NCI-H2196 (cell line): ENCODE measurements at regions not wholly inside any gene's neighbourhood (a gene's known extent, or its start where the extent isn't known, plus 50 kb on each side); places are given as distances from the start of the nearest gene placed in this dataset.

ENCODE experiments used
- DNase-seq: peaks from one replicate; lab custom pipeline; 2025; ENCODE audit not compliant: unreplicated experiment; lab: John Stamatoyannopoulos, UW

DNA sequence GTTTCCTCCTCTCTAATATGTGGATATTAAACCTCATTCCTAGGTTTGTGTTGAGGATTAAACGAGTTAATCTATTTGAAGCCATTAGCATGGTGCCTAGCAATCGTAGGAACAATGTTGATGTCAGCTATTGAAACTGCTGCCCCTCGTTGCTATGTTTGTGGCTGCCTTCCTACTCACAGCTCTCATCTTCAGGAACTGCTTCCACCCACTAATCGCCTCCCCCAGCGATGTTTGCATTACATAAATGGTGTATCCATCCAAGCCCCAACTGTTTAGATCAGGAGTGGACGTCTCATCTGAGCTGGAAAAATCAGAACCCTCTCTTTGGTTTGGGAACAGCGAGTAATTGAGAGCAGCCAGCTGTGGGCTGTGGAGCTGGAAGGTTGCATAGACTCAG, 416.6 kb downstream of the ARHGEF28 start:
- DNase-seq = no peak

DNA sequence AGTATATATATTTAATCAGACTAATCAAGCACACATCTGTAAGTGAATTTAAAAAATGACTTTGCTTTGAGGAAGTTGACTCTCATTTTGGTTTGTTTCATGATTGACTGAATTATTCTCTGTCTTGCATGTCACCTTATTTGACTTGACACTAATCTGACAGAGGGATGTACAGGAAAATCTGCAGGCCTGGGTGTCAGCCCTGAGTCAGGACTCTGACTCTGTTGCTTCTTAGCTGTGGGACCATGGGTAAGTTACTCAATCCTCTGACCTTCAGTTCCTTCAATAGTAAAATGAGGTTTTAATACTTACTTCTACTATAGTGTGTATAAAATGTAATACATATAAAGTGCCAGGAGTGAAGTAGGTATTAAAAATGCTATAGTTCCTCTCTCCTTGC, 415.9 kb downstream of the ARHGEF28 start:
- DNase-seq = no peak

DNA sequence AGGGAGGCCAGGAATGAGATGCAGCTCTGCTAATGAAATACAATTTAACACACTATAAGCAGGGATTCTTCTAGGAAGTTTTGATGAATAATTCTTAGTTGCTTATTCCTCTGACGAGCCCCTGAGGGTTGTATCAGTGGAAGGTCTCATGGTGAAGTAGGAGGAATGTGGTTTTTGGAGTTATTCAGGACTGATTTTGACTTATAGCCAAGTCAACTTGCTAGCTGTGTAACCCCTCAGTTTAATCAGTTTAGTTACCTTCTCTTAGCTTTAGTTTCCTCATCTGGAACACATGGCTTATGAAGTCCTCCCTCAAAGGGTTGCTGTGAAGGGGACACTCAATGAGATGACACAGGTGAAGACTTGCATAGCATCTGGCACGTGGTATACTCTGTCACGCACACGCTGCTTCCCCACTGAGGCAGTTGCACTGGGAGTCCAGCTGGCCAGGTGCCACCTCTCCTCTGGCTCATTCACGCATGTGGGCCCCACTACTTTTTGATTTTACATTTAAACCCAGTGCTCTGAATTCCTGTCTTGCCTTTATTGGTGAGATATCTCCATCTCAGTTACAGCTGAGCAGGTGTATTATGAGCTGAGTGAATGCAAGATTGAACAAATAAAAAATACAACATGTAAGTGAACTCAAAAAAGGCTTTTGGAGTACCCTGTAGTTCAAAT, 415.0 kb downstream of the ARHGEF28 start:
- peak; percentile 21 for DNase-seq

DNA sequence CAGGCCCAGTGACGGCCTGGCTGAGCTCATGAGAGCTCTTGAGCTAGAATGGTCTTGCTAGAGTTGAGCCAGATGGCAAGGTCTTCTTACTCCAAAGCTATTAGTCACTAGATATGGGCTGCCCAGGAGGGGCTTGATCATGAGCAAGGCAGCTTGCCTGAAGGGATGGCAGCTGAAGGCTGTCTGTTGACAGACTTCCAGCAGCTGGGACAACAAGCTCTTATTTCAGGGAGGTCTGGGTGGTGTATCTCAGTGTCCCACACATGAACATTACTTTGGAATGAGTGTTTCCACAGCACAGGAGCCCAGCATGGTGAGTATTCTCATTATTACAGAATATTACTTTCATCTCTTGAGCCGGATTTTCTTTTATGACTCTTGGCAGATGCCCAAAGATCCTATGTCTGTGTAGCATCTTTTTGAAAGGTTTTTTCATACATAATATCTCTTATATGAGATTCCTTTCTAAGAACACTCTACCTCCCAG, 414.1 kb downstream of the ARHGEF28 start:
- peak; percentile 53 for DNase-seq

DNA sequence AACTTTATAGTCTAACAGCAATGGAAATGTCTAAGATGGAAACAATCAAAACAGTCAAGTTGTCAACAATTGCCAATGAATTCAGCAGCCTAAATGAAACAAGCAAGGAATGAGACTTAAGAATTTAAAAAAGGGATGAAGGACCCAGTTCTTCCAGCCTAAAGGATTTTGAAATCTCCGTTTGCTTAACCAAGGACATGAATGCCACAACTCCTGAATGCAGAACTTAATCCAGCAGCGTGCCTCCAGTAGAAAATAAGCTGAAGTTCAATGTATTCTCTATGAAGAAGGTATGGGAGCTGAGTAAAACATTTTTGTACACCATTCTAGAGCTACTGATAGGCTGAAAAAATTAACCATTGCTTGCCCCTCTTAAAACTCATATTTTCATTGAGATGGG, 411.3 kb downstream of the ARHGEF28 start:
- DNase-seq = no peak

DNA sequence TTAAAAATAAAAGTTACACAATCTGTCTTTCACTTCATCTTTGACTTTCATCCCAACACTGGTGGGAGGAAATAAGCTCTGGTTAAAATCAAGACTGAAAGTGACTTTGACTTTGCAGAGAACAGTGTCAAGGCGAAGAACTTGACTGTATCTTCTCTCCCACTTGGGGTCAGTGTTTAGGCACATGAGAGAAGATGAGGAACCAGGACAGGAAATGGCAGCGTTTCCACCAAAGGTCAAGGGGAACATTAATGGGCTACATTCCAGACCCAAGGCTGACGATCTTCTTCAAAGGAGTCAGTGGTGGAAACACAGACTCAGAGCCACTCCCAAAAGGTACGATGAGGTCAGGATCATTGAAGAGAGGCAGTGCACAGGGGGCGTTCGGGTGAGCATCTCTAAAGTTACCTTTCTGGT, 409.5 kb downstream of the ARHGEF28 start:
- peak; percentile 26 for DNase-seq

DNA sequence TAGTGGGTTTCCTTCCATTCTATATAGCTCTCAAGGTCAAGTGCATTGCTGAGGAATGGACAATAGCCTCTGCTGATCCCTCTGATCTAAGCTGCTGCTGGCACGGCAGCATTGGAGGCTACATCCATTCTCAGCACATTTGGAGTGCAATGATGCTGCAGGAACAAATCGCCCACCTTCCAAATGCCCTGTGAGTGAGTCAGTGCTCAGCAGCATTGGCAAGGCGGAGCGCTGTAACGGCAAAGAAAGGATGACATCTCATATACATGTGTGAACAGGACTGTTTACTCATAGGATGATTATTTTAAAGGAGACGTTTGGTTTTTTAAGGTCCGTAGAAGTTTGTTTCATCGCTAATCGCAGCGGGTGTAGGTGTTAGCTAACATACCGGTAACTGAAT, 408.7 kb downstream of the ARHGEF28 start:
- no peak for DNase-seq

DNA sequence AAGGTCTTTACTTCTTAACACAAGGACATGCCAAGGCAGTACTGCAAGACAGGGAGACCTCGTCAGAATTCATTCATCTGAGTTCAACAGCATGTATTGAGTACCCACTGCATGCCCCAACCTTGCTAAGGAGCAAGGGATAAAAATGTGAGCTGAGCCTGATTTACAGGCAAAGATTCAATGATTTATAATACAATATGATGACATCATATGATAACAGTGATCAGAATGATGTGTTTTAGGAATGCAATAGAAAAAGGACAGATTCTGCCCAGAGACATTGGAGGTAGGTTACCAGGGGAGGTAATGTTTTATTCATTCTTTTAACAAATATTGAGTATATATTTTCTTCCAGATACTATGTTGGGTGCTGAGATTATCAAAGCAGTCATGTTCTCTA, 406.6 kb downstream of the ARHGEF28 start:
- no peak for DNase-seq

DNA sequence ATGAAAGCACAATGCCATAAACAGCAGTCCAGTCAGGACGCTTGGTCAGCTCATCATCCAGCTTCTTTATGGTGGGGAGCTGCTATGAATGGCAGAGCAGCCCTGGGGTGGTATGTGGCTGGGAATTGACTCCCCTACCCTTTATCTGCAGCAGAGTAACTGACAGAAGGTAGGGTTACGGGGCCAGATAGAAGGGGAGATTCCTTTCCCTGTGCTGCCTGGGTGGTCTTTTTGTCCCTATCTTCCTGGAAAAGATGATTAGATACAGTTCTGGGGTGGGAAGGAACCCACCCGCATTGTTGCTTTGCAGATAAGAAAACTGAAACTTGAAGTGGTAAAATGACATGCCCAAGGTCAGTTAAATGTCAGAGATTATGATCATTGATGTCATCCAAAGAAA, 405.5 kb downstream of the ARHGEF28 start:
- no peak for DNase-seq

DNA sequence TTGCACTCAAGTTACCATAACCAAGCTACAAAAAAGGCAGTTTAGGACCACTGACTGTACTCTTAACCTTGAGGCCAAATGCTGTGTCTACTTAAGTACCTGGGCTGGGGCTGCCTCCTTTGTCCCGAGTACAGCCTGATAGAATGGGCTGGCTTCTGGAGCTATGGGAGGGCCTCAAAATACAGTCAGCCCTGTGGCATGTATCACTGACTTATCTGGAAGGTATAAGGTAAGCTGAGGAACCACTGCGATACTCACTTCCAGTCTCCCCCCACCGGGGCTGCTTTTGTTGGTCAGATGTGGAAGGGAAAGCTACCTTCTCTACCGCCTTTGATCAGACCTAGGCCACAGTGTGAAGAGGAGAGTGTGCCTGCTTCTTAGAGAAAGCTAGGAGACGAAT, 404.8 kb downstream of the ARHGEF28 start:
- DNase-seq = no peak

DNA sequence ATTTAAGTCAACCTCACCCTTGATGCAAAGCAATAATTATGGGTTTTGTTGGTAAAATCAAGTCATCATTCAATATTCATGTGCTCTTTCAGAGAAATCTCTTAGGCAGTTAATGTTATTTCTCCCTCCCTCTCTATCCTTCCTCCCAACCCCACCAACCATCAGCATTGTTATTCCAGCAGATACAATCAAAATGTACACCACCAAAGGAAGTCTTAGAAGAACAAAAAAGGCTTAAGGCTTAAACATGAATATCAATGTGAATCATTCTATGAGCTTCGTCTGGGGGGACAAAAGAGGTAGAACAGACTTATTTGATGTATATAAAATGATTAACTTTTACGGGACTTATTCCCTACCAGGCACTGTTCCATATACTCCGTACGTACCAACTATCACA, 404.4 kb downstream of the ARHGEF28 start:
- DNase-seq = no peak

DNA sequence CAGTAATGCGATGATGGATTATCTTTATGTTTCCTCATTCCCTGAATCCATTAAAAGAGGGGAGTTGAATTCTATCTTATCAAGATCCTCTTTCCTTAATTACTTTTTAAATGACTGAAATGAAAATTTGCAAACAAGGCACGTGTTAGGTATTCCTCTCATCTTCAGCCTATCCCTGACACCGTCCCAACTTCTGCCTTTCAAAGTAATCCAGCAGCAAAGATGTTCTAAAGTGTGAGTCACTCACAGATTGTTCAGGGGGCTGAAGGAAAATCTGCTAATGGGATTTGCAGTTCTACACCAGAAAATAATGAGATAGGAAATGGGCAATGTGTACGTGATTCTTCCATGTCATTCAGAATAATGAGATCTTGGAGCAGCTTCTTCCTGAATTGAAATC, 403.0 kb downstream of the ARHGEF28 start:
- no peak for DNase-seq

DNA sequence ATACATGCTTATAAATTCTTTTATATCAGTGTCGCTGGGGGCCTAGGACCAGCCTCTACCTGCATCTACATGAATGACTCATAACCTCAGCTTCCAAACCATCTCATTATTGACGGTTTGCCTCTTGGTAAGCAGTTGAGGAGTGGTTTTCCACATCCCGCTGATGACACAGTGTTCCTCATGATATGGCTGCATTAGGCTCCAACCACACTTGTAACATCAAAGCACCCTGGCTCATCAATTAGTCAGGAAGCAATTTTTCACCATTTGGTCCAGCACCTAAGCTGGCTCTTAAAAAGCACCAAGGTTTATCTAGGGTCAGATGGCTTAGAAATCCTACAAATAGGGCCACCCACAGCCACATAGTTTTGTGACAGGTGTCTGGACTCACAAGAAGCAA, 402.4 kb downstream of the ARHGEF28 start:
- no peak for DNase-seq

DNA sequence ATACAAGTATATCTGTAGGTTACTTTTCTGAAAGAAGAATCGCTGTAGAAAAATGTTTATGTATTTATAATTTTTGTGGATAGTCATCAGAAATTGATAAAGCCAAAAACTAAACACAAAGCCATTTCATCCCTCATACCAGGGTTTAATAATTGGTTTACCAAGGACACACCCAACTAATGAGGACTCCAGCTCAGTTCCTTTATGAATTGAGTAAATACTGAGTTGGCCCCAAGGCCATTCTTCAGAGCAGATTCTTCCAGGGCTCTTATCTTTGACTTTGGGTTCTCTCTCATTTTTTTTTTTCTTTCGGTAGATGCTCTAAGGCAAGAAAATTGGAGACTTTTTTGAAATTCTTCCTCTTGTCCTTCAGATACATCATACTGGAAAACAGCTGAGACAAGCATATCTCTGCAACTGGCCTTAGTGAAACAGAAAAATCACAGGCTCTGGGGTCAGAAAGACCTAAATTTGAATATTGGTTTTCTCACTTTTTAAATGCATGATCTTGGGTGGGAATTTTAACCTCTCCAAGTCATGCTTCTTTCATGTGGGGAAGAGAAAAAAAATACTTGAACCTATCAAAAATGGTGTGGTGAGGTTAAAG, 401.8 kb downstream of the ARHGEF28 start:
- no peak for DNase-seq

DNA sequence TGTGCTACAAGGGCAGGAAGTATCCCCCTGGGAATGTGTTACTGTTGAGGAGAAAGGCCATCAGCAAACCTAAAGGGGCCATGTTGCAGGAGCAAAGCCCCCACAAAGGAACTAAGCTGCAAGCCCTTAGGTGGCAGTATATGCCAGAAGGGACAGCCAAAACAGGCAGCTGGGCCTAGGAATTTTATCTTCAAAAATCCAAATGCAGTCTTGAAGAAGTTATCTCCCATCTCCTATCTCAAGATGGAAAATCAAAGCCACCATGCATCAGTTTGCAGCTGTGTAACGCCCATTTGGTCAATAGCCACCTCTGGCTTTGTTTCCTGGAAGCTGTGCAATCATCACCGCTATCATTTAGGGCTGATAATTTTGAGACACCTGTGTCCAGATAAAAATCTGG, 400.3 kb downstream of the ARHGEF28 start:
- DNase-seq = no peak

DNA sequence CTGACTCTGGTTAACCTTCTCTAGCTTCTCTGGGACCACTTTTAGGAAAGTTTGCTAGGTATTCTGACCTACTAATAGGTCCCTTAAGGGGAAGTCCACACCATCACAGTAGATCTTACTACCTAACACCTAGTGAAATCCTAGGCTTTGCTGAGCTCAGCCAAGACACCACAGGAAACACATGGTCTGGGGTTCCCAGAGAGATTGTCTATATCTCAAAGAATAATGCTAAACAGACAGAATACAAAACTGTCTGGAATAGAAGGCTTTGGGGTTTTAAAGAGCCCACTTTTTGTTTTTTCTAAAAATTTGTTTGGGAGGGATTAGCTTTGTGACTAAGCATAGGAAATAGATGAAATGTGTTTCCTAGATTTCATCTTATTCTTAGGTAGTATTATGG, 395.1 kb downstream of the ARHGEF28 start:
- DNase-seq = no peak

DNA sequence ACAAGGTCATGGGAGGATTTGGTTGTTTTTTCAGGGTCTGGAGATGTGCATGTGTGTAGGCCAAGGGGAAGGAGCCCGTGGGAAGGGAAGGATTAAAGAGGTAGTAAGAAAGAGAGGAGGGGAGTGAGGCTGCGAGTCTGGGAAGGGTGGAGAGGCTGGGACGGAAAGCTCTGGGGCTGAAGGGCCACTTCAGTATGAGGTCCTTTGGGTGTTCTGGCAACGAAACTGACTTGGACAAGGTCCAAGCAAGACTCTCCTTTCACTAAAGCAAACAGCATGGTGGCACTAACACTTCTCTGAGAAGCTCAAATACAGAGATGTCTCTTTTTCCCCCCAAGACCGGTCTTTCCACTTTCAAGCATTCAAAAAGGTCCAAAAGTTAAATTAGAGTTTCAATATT, 394.5 kb downstream of the ARHGEF28 start:
- peak; percentile 62 for DNase-seq

DNA sequence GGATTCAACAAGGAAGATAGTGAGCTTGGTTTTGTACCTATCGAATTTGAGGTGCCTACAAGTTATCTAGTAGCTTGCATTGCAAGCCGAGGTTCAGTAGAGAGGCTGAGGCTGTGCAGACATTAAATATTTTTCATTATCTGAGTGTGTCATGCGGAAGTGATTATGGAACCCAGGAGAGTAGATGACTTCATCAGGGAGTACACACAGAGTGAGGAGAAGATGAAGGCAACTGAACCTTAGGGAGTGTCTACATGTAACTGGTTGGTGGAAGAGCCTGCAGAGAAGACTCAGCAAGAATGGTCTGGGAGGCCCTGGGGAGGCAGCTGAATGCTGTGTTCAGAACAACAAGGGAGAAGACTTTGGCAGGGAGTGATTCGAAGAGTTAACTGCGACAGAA, 393.9 kb downstream of the ARHGEF28 start:
- DNase-seq = no peak

DNA sequence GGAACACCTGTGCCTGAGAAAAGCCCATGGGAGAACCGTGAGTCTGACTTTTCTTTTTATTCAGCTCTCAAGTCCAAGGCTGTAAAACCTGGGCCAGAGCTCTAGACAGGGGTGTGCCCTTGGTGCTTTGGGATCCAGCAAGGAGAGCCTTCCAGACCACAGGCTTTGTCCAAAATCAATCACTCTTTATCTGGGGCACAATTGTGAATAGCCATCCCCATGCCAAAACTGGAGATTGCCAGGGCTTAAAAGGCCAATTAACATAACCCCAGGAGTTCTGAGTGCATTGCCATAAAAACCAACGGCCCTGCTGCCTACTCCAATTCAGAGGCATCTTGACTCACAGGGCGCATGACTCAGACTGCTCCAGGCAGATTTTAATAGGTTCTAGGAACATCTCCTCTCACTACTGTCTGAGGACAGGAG, 391.8 kb downstream of the ARHGEF28 start:
- peak; percentile 79 for DNase-seq

DNA sequence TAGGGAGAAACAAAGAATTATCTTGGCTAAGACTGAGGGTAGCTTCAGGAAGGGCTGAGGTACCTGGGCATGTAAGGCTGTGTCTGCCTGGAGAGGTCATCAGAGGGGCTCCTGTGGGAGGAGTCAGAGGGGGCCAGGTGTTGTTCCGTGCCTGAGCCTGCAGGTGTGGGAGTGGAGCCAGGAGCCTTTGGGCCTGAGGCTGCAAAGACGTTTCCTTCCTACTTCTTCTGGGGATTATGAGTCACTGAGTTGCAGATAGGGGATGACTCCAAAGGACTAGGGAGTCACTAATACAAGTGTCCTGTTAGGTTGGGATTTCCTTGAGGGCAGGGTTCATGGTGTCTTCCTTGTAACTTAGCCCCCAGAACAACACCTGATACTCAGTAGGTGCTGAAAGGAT, 391.1 kb downstream of the ARHGEF28 start:
- DNase-seq = peak; percentile 3

DNA sequence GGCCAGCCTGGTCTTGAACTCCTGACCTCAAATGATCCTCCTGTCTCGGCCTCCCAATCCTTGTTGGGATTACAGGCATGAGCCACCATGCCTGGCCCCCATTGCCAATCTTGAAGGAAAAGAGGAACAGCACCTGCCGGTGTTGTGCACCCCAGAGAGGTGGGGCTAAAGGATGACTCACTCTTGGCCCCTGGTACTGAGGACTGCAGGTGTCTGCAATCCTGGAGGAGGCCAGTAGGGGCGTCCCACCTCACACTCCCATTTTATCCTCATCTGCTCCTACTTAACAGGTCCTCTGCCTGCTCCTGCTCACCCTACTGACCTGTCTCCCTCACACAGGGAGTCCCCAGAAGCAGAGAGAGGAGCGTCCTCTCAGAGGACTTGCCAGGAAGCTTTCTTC, 390.4 kb downstream of the ARHGEF28 start:
- DNase-seq = peak; percentile 4

DNA sequence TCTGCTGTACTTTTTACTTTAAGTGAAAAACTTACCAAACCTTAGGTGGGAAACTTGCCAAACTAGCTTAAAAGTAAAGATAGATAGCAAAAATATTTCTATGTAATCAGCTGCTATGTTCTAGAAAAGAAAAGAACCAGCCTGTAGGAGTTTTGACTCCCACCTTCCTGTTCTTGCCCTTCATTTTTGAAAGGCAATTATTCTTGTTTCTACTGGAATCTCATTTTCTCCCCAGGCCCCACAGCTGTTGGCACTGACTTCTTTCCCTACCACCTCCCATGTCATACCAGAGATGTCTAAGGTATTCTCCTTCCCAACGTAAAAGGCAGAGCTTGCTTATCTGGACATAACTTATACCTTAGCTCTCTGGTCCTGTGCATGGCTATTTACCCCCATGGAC, 389.7 kb downstream of the ARHGEF28 start:
- DNase-seq = no peak

DNA sequence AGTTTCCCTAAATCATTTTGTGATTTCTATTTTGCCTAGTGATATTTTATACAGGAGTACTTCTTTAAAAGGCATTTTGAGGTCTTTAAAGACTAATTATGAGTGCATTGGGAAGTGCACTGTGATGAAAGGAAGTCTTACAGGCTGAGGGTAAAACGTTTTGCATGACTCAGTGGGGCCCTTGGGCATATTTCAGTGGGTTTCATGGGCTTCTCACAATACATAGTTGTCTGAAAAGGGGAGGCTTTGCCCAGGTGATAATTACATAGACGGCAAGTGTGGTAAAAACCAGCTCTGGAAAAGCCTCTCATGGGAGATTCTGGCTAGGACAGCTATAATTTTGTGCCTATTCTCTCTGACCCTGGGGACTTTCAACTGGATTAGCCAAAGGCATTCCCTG, 387.2 kb downstream of the ARHGEF28 start:
- DNase-seq = no peak
